Adrenal gland (tissue), 5 donors: ENCODE measurements at regions not wholly inside any gene's neighbourhood (a gene's known extent, or its start where the extent isn't known, plus 50 kb on each side); places are given as distances from the start of the nearest gene placed in this dataset.

Experiments used
- CTCF ChIP-seq, 6 experiments: fragments of 450-650 bp in 4 of 6; fragments of 200-600 bp in 2 of 6; sonication (generic) in 1 of 6; IDR thresholded peaks; 1 replicate in 5 of 6; 2 replicates in 1 of 6; pipeline versions ENCODE4 v1.5.1 to v1.8.0; 2016 to 2021; ENCODE audit warnings: antibody characterized with exemption in 6 of 6, mild to moderate bottlenecking in 2 of 6, moderate library complexity in 1 of 6
- POLR2A ChIP-seq, 2 donors: fragments of 450-650 bp; IDR thresholded peaks; one replicate each; pipeline ENCODE4 v1.6.1; 2017; ENCODE audit warnings: antibody characterized with exemption in 2 of 2, mild to moderate bottlenecking in 2 of 2, moderate library complexity in 1 of 2
- donor health status: DM: no; HTN: no; CAD: no.

- TF ChIP-seq CTCF (IDR thresholded peaks at IDR 0.05) (no peak), POLR2A (IDR thresholded peaks at IDR 0.05) (no peak)
These were observed 264.5 kb upstream of the NEBL start for GRCh38 chr10:21161647-21162046.
